ENCODE measurements at regions not wholly inside any gene's neighbourhood (a gene's known extent, or its start where the extent isn't known, plus 50 kb on each side); places are given as distances from the start of the nearest gene placed in this dataset.

- no peak for TF ChIP-seq POLR2A (IDR thresholded peaks at IDR 0.05)
- no peak for TF ChIP-seq CTCF (IDR thresholded peaks at IDR 0.05)
- no peak for TF ChIP-seq POLR2AphosphoS5 (IDR thresholded peaks at IDR 0.05)
These were observed 347.2 kb downstream of the ZNF536 start for GRCh38 chr19:30719189-30719998.
